H9 (cell line): ENCODE measurements at regions not wholly inside any gene's neighbourhood (a gene's known extent, or its start where the extent isn't known, plus 50 kb on each side); places are given as distances from the start of the nearest gene placed in this dataset.

Source experiments
- DNase-seq: peaks from one replicate; pipeline ENCODE4 v3.0.0-alpha.2; 2017
- H2AFZ ChIP-seq: one replicate; pipeline ENCODE4 v1.6.1; 2013; ENCODE audit warnings: mild to moderate bottlenecking, low read length, control low read depth, moderate library complexity
- H2AK5ac ChIP-seq: 2 replicates; pipeline ENCODE4 v1.6.1; 2013; ENCODE audit warnings: low read length, control low read depth, mixed read lengths; ENCODE audit not compliant: insufficient read length
- H2BK120ac ChIP-seq: one replicate; pipeline ENCODE4 v1.6.1; 2013; ENCODE audit warnings: low read depth, mild to moderate bottlenecking, low read length, control low read depth, inconsistent platforms; ENCODE audit not compliant: poor library complexity, severe bottlenecking
- H2BK12ac ChIP-seq: 2 replicates; pipeline ENCODE4 v1.6.1; 2013; ENCODE audit warnings: low read length, control low read depth, mixed read lengths, low read depth; ENCODE audit not compliant: insufficient read length
- H2BK15ac ChIP-seq: 2 replicates; pipeline ENCODE4 v1.6.1; 2013; ENCODE audit warnings: low read depth, low read length, control low read depth
- H2BK20ac ChIP-seq: one replicate; pipeline ENCODE4 v1.6.1; 2013; ENCODE audit warnings: low read depth, mild to moderate bottlenecking, low read length, control low read depth, inconsistent platforms; ENCODE audit not compliant: poor library complexity, severe bottlenecking
- H2BK5ac ChIP-seq: 2 replicates; pipeline ENCODE4 v1.6.1; 2013; ENCODE audit warnings: low read length, control low read depth, mixed read lengths; ENCODE audit not compliant: insufficient read length
- H3K14ac ChIP-seq: 2 replicates; pipeline ENCODE4 v1.6.1; 2013; ENCODE audit warnings: low read length, control low read depth; ENCODE audit not compliant: insufficient read depth
- H3K18ac ChIP-seq: 2 replicates; pipeline ENCODE4 v1.6.1; 2013; ENCODE audit warnings: low read depth, mild to moderate bottlenecking, mixed read lengths, low read length, control low read depth; ENCODE audit not compliant: insufficient read length
- H3K23ac ChIP-seq: 2 replicates; pipeline ENCODE4 v1.6.1; 2013; ENCODE audit warnings: low read length, control low read depth, mixed read lengths, low read depth; ENCODE audit not compliant: insufficient read length
- H3K23me2 ChIP-seq: 2 replicates; pipeline ENCODE4 v1.6.1; 2013; ENCODE audit warnings: low read depth, mild to moderate bottlenecking, mixed read lengths, low read length, control low read depth; ENCODE audit not compliant: insufficient read length, poor library complexity, severe bottlenecking
- H3K27ac ChIP-seq: 2 replicates; pipeline ENCODE4 v1.5.1; 2013; ENCODE audit warnings: low read length, control low read depth, mixed read lengths, low read depth; ENCODE audit not compliant: insufficient read length
- H3K27me3 ChIP-seq: 2 replicates; pipeline ENCODE4 v1.6.1; 2013; ENCODE audit warnings: low read length, control low read depth, inconsistent platforms; ENCODE audit not compliant: insufficient read depth
- H3K4ac ChIP-seq: 2 replicates; pipeline ENCODE4 v1.6.1; 2013; ENCODE audit warnings: low read depth, mild to moderate bottlenecking, control low read depth, inconsistent platforms, low read length, moderate library complexity
- H3K4me1 ChIP-seq: 2 replicates; pipeline ENCODE4 v1.6.1; 2013; ENCODE audit warnings: low read length, control low read depth, inconsistent platforms; ENCODE audit not compliant: insufficient read depth
- H3K4me2 ChIP-seq: 2 replicates; pipeline ENCODE4 v1.6.1; 2013; ENCODE audit warnings: low read length, control low read depth, mixed read lengths; ENCODE audit not compliant: insufficient read length, insufficient read depth
- H3K56ac ChIP-seq: 2 replicates; pipeline ENCODE4 v1.6.1; 2013; ENCODE audit warnings: low read depth, mild to moderate bottlenecking, mixed read lengths, low read length, control low read depth; ENCODE audit not compliant: insufficient read length
- H3K79me1 ChIP-seq: 2 replicates; pipeline ENCODE4 v1.6.1; 2013; ENCODE audit warnings: low read depth, mild to moderate bottlenecking, moderate library complexity, low read length, control low read depth, inconsistent platforms; ENCODE audit not compliant: insufficient read depth, poor library complexity, severe bottlenecking
- H3K79me2 ChIP-seq: 2 replicates; pipeline ENCODE4 v1.6.1; 2013; ENCODE audit warnings: low read length, control low read depth, inconsistent platforms; ENCODE audit not compliant: insufficient read depth
- H3K9ac ChIP-seq: 2 replicates; pipeline ENCODE4 v1.6.1; 2013; ENCODE audit warnings: low read length, control low read depth, mixed read lengths; ENCODE audit not compliant: insufficient read length; ENCODE audit errors: extremely low read depth
- H3K9me3 ChIP-seq: one replicate; pipeline ENCODE4 v1.6.1; 2013; ENCODE audit warnings: low read depth, low read length, inconsistent platforms; ENCODE audit not compliant: control insufficient read depth
- H3T11ph ChIP-seq: one replicate; pipeline ENCODE4 v1.6.1; 2013; ENCODE audit warnings: mild to moderate bottlenecking, low read length, control low read depth, inconsistent platforms
- H4K20me1 ChIP-seq: one replicate; pipeline ENCODE4 v1.6.1; 2013; ENCODE audit not compliant: control insufficient read depth, insufficient read length, insufficient read depth
- H4K5ac ChIP-seq: 2 replicates; pipeline ENCODE4 v1.6.1; 2013; ENCODE audit warnings: low read depth, mild to moderate bottlenecking, mixed read lengths, low read length, control low read depth; ENCODE audit not compliant: insufficient read length
- H4K8ac ChIP-seq: replicated peaks from 2 replicates; pipeline ENCODE4 v1.6.1; 2013; ENCODE audit warnings: low read length, control low read depth, mixed read lengths, low read depth; ENCODE audit not compliant: insufficient read length
- H4K91ac ChIP-seq: 2 replicates; pipeline ENCODE4 v1.6.1; 2013; ENCODE audit warnings: low read depth, mild to moderate bottlenecking, moderate library complexity, mixed read lengths, low read length, control low read depth; ENCODE audit not compliant: insufficient read length
- H3K27ac Mint-ChIP-seq, 3 experiments: 2 replicates in 2 of 3; 3 replicates in 1 of 3; pipeline ENCODE4 v1.8.0; 2020 to 2021; ENCODE audit warnings: mixed read lengths in 3 of 3, mild to moderate bottlenecking in 1 of 3, moderate library complexity in 1 of 3
- H3K27me3 Mint-ChIP-seq: 2 replicates; pipeline ENCODE4 v1.8.0; 2021; ENCODE audit warnings: low read depth, mild to moderate bottlenecking, moderate library complexity, mixed read lengths
- H3K36me3 Mint-ChIP-seq, 3 experiments: 2 replicates in 2 of 3; 3 replicates in 1 of 3; pipeline ENCODE4 v1.8.0; 2020 to 2021; ENCODE audit warnings: low read depth in 3 of 3, mixed read lengths in 3 of 3; ENCODE audit not compliant: insufficient read depth in 1 of 3
- H3K4me1 Mint-ChIP-seq, 2 experiments: 2 replicates each; pipeline ENCODE4 v1.8.0; 2020; ENCODE audit warnings: mixed read lengths in 2 of 2
- H3K4me3 Mint-ChIP-seq, 2 experiments: 2 replicates in 1 of 2; 3 replicates in 1 of 2; pipeline ENCODE4 v1.8.0; 2020 to 2021; ENCODE audit warnings: mild to moderate bottlenecking in 2 of 2, mixed read lengths in 2 of 2, moderate library complexity in 1 of 2
- H3K9me3 Mint-ChIP-seq, 2 experiments: 2 replicates in 1 of 2; 3 replicates in 1 of 2; pipeline ENCODE4 v1.8.0; 2020; ENCODE audit warnings: mild to moderate bottlenecking in 2 of 2, mixed read lengths in 2 of 2, moderate library complexity in 1 of 2
- WGBS: extraction: QIAGEN DNeasy Blood & Tissue Kit; methylation state at CpG from one replicate; pipeline ENCODE4 v1.1.7; 2013; ENCODE audit warnings: missing lambda C conversion rate, low lambda C conversion rate, mixed read lengths; ENCODE audit not compliant: insufficient read length; ENCODE audit errors: extremely low coverage; 5-methylcytosine and 5-hydroxymethylcytosine counted together
- TF ChIP-seq, protein P1 (sequence below): fragments of 200-600 bp; sonication (generic); conservative IDR thresholded peaks from 3 replicates; pipeline ENCODE4 v1.8.0; 2021; ENCODE audit warnings: antibody characterized with exemption, mild to moderate bottlenecking

DNA sequence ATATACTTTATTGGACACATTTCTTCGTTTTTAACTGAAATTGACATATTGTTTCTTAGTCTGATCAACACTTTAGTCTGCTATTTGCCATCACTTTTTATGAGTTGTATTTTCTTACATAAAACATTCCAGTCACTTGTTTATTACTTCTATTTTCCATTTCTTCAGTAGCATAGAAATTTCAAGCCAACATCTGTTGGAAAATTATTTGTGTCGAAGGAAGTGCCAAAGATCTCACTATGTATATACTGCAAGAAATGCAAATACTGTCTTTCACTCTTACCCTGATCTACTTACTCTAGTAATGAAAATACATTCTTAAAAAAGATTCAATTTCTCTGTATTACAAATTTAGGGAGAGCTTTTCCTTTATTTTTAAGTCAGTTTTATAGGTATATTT is 105.9 kb downstream of the SLC17A6 start:
- no peak overlapping the region for H2BK20ac ChIP-seq
- WGBS, result no CpG with 5 or more reads among the region's 2 CpGs
- Mint-ChIP-seq H3K4me1 (peaks cover 3 to 4% of the 10 kb centered on the region in 2 experiments; a peak in 2 of 4 replicates), H3K9me3 (no peaks in the 10 kb centered on the region), H3K27ac (no peak overlapping the region), H3K27me3 (peaks cover 77% of the 10 kb centered on the region), H3K36me3 (no peaks in the 10 kb centered on the region), H3K4me3 (no peak overlapping the region)
- H4K20me1 ChIP-seq, result no peaks in the 10 kb centered on the region
- H3K79me2 ChIP-seq, result no peaks in the 10 kb centered on the region
- H2BK5ac ChIP-seq, result no peak overlapping the region
- H3K4me2 ChIP-seq, result no peak overlapping the region
- no peak overlapping the region for H3K9ac ChIP-seq
- no peak overlapping the region for H2AK5ac ChIP-seq
- H4K91ac ChIP-seq, result no peak overlapping the region
- H3K27me3 ChIP-seq, result peaks cover 14% of the 10 kb centered on the region; the same call in 1 of the 2 replicates
- no peaks in the 10 kb centered on the region for H3K79me1 ChIP-seq
- no peaks in the 10 kb centered on the region for H3K23me2 ChIP-seq
- no peak overlapping the region for H2BK12ac ChIP-seq
- H2BK120ac ChIP-seq, result no peak overlapping the region
- no peak overlapping the region for H3K4ac ChIP-seq
- H3K56ac ChIP-seq, result no peak overlapping the region
- DNase-seq, result no peak
- H3K23ac ChIP-seq, result no peak overlapping the region
- no peak overlapping the region for H4K5ac ChIP-seq
- TF ChIP-seq, protein P1, sequence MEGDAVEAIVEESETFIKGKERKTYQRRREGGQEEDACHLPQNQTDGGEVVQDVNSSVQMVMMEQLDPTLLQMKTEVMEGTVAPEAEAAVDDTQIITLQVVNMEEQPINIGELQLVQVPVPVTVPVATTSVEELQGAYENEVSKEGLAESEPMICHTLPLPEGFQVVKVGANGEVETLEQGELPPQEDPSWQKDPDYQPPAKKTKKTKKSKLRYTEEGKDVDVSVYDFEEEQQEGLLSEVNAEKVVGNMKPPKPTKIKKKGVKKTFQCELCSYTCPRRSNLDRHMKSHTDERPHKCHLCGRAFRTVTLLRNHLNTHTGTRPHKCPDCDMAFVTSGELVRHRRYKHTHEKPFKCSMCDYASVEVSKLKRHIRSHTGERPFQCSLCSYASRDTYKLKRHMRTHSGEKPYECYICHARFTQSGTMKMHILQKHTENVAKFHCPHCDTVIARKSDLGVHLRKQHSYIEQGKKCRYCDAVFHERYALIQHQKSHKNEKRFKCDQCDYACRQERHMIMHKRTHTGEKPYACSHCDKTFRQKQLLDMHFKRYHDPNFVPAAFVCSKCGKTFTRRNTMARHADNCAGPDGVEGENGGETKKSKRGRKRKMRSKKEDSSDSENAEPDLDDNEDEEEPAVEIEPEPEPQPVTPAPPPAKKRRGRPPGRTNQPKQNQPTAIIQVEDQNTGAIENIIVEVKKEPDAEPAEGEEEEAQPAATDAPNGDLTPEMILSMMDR, result no peak
- no peak overlapping the region for H2BK15ac ChIP-seq
- H3T11ph ChIP-seq, result no peak overlapping the region
- H3K27ac ChIP-seq, result no peak overlapping the region
- H3K9me3 ChIP-seq, result no peaks in the 10 kb centered on the region
- no peak overlapping the region for H4K8ac ChIP-seq
- H2AFZ ChIP-seq, result no peak overlapping the region
- H3K14ac ChIP-seq, result no peak overlapping the region
- H3K4me1 ChIP-seq, result no peaks in the 10 kb centered on the region
- H3K18ac ChIP-seq, result no peak overlapping the region
